CD8-positive, alpha-beta memory T cell (primary cell): ENCODE measurements at regions not wholly inside any gene's neighbourhood (a gene's known extent, or its start where the extent isn't known, plus 50 kb on each side); places are given as distances from the start of the nearest gene placed in this dataset.
"Not testable (repeated sequence)": the region's sequence is repeated elsewhere in the genome, so short reads cannot be mapped to it uniquely, and the experiment has no call there.

Source experiments
- CTCF ChIA-PET: fragments of 350-600 bp; sonication (Branson Sonifier 250); formaldehyde crosslinking; loops from one replicate; lab custom pipeline; 2021; ENCODE audit warnings: antibody characterized with exemption; lab: Charles Lee
- POLR2A ChIA-PET: fragments of 350-600 bp; sonication (Branson Sonifier 250); formaldehyde crosslinking; loops from one replicate; lab custom pipeline; 2021; ENCODE audit warnings: antibody characterized with exemption; lab: Charles Lee
- DNase-seq, 5 donors: peaks; one replicate each; pipeline versions ENCODE4 v3.0.0 to v3.0.0-alpha.2; 2020 to 2022; ENCODE audit warnings: mixed read lengths in 1 of 5
- H3K27ac ChIP-seq: one replicate; pipeline ENCODE4 v1.7.0; 2013; ENCODE audit warnings: low read depth, mild to moderate bottlenecking, low read length, moderate library complexity
- H3K27me3 ChIP-seq: 2 replicates; pipeline ENCODE4 v1.7.0; 2013; ENCODE audit warnings: low read length, mild to moderate bottlenecking; ENCODE audit not compliant: insufficient read depth, poor library complexity, severe bottlenecking
- H3K36me3 ChIP-seq: 2 replicates; pipeline ENCODE4 v1.7.0; 2013; ENCODE audit warnings: mild to moderate bottlenecking, low read length, moderate library complexity; ENCODE audit not compliant: insufficient read depth
- H3K4me1 ChIP-seq: 2 replicates; pipeline ENCODE4 v1.7.0; 2013; ENCODE audit warnings: mild to moderate bottlenecking, low read length, moderate library complexity; ENCODE audit not compliant: insufficient read depth
- H3K4me3 ChIP-seq: 2 replicates; pipeline ENCODE4 v1.7.0; 2013; ENCODE audit warnings: mild to moderate bottlenecking, low read length
- H3K9me3 ChIP-seq: 2 replicates; pipeline ENCODE4 v1.7.0; 2013; ENCODE audit warnings: mild to moderate bottlenecking, low read length
- H3K27ac Mint-ChIP-seq, 8 donors: one replicate each; pipeline ENCODE4 v1.8.0; 2020 to 2021; ENCODE audit warnings: mixed read lengths in 8 of 8, mild to moderate bottlenecking in 6 of 8, inconsistent platforms in 3 of 8, moderate library complexity in 3 of 8
- H3K27me3 Mint-ChIP-seq, 2 donors: one replicate each; pipeline ENCODE4 v1.8.0; 2020 to 2021; ENCODE audit warnings: mixed read lengths in 2 of 2, mild to moderate bottlenecking in 1 of 2, moderate library complexity in 1 of 2
- H3K36me3 Mint-ChIP-seq, 3 donors: one replicate each; pipeline ENCODE4 v1.8.0; 2020 to 2021; ENCODE audit warnings: mixed read lengths in 3 of 3, inconsistent platforms in 1 of 3, mild to moderate bottlenecking in 1 of 3
- H3K4me1 Mint-ChIP-seq, 3 donors: one replicate each; pipeline ENCODE4 v1.8.0; 2020 to 2021; ENCODE audit warnings: mixed read lengths in 3 of 3, inconsistent platforms in 1 of 3, mild to moderate bottlenecking in 1 of 3
- H3K4me3 Mint-ChIP-seq, 7 donors: one replicate each; pipeline ENCODE4 v1.8.0; 2020 to 2021; ENCODE audit warnings: mixed read lengths in 7 of 7, mild to moderate bottlenecking in 6 of 7, moderate library complexity in 4 of 7, inconsistent platforms in 2 of 7
- H3K9me3 Mint-ChIP-seq, 5 donors: one replicate each; pipeline ENCODE4 v1.8.0; 2020 to 2022; ENCODE audit warnings: mixed read lengths in 5 of 5, mild to moderate bottlenecking in 3 of 5, moderate library complexity in 2 of 5, inconsistent platforms in 1 of 5

GRCh38 chr9:32161209-32161608 is 223.2 kb upstream of the ACO1 start:
- Histone ChIP-seq H3K27me3 (no peaks in the 10 kb centered on the region), H3K9me3 (no peaks in the 10 kb centered on the region), H3K4me1 (no peaks in the 10 kb centered on the region), H3K36me3 (no peaks in the 10 kb centered on the region), H3K4me3 (no peak overlapping the region), H3K27ac (no peak overlapping the region)
- H3K36me3 Mint-ChIP-seq = no peaks in the 10 kb centered on the region
- no peak overlapping the region for H3K27ac Mint-ChIP-seq
- H3K9me3 Mint-ChIP-seq = peaks cover 0 to 1% (median 0%) of the 10 kb centered on the region in 5 donors
- H3K4me1 Mint-ChIP-seq = no peaks in the 10 kb centered on the region
- ChIA-PET CTCF (no interaction called here), POLR2A (no interaction called here)
- no peak for DNase-seq
- no peak overlapping the region for H3K4me3 Mint-ChIP-seq
- H3K27me3 Mint-ChIP-seq = peaks cover 0 to 1% of the 10 kb centered on the region in 2 donors

GRCh38 chr9:32161720-32162119 is 222.7 kb upstream of the ACO1 start:
- ChIA-PET POLR2A (no interaction called here), CTCF (no interaction called here)
- no peaks in the 10 kb centered on the region for H3K4me1 ChIP-seq
- no peak overlapping the region for H3K4me3 ChIP-seq
- peaks cover 0 to 1% of the 10 kb centered on the region in 2 donors for H3K27me3 Mint-ChIP-seq
- no peaks in the 10 kb centered on the region for H3K36me3 ChIP-seq
- no peaks in the 10 kb centered on the region for H3K36me3 Mint-ChIP-seq
- no peaks in the 10 kb centered on the region for H3K4me1 Mint-ChIP-seq
- no peak overlapping the region for H3K27ac ChIP-seq
- no peak overlapping the region for H3K27ac Mint-ChIP-seq
- H3K9me3 ChIP-seq = no peaks in the 10 kb centered on the region
- H3K27me3 ChIP-seq = no peaks in the 10 kb centered on the region
- no peaks in the 10 kb centered on the region for H3K9me3 Mint-ChIP-seq
- H3K4me3 Mint-ChIP-seq = no peak overlapping the region
- DNase-seq = no peak

GRCh38 chr9:32166316-32166715 is 218.1 kb upstream of the ACO1 start:
- H3K27me3 Mint-ChIP-seq, H3K4me1 ChIP-seq, H3K27ac ChIP-seq, H3K36me3 Mint-ChIP-seq, H3K27me3 ChIP-seq, H3K27ac Mint-ChIP-seq, H3K4me3 Mint-ChIP-seq, H3K9me3 Mint-ChIP-seq, DNase-seq, CTCF ChIA-PET, H3K4me3 ChIP-seq, H3K9me3 ChIP-seq, H3K36me3 ChIP-seq, POLR2A ChIA-PET, H3K4me1 Mint-ChIP-seq: not testable (repeated sequence)

- Mint-ChIP-seq H3K36me3 (no peaks in the 10 kb centered on the region), H3K4me3 (no peak overlapping the region), H3K27me3 (no peaks in the 10 kb centered on the region), H3K4me1 (no peaks in the 10 kb centered on the region), H3K27ac (no peak overlapping the region), H3K9me3 (peaks cover 0 to 2% (median 0%) of the 10 kb centered on the region in 5 donors)
- H3K4me3 ChIP-seq = no peak overlapping the region
- no peaks in the 10 kb centered on the region for H3K4me1 ChIP-seq
- H3K36me3 ChIP-seq = no peaks in the 10 kb centered on the region
- ChIA-PET CTCF (no interaction called here), POLR2A (no interaction called here)
- H3K27ac ChIP-seq = no peak overlapping the region
- H3K27me3 ChIP-seq = no peaks in the 10 kb centered on the region
- DNase-seq = no peak
- H3K9me3 ChIP-seq = no peaks in the 10 kb centered on the region
Measured at GRCh38 chr9:32171339-32171738, 213.1 kb upstream of the ACO1 start.

GRCh38 chr9:32172256-32172655 is 212.2 kb upstream of the ACO1 start:
- Mint-ChIP-seq H3K9me3 (peaks cover 0 to 2% (median 0%) of the 10 kb centered on the region in 5 donors), H3K36me3 (no peaks in the 10 kb centered on the region), H3K4me1 (no peaks in the 10 kb centered on the region), H3K27me3 (no peaks in the 10 kb centered on the region), H3K4me3 (no peak overlapping the region), H3K27ac (no peak overlapping the region)
- DNase-seq = no peak
- Histone ChIP-seq H3K36me3 (no peaks in the 10 kb centered on the region), H3K4me3 (no peak overlapping the region), H3K27ac (no peak overlapping the region), H3K27me3 (no peaks in the 10 kb centered on the region), H3K9me3 (no peaks in the 10 kb centered on the region), H3K4me1 (no peaks in the 10 kb centered on the region)
- ChIA-PET CTCF (no interaction called here), POLR2A (no interaction called here)

GRCh38 chr9:32177396-32177795 is 207.0 kb upstream of the ACO1 start:
- no peaks in the 10 kb centered on the region for H3K27me3 Mint-ChIP-seq
- CTCF ChIA-PET = no interaction called here

GRCh38 chr9:32180597-32180996 is 203.8 kb upstream of the ACO1 start:
- Histone ChIP-seq H3K36me3 (no peaks in the 10 kb centered on the region), H3K27me3 (no peaks in the 10 kb centered on the region), H3K4me3 (no peak overlapping the region), H3K4me1 (no peaks in the 10 kb centered on the region), H3K27ac (no peak overlapping the region), H3K9me3 (no peaks in the 10 kb centered on the region)
- ChIA-PET CTCF (no interaction called here), POLR2A (no interaction called here)
- Mint-ChIP-seq H3K36me3 (no peaks in the 10 kb centered on the region), H3K4me3 (no peak overlapping the region), H3K27me3 (peaks cover 0 to 2% of the 10 kb centered on the region in 2 donors), H3K9me3 (peaks cover 0 to 2% (median 0%) of the 10 kb centered on the region in 5 donors), H3K27ac (no peak overlapping the region), H3K4me1 (no peaks in the 10 kb centered on the region)
- no peak for DNase-seq

More at GRCh38 chr9:32177396-32177795, 207.0 kb upstream of the ACO1 start:
- no peaks in the 10 kb centered on the region for H3K4me1 Mint-ChIP-seq
- H3K4me3 Mint-ChIP-seq = no peak overlapping the region
- H3K36me3 Mint-ChIP-seq = no peaks in the 10 kb centered on the region
- H3K4me1 ChIP-seq = no peaks in the 10 kb centered on the region
- no peaks in the 10 kb centered on the region for H3K9me3 ChIP-seq
- H3K27ac ChIP-seq = no peak overlapping the region
- no peak for DNase-seq
- H3K4me3 ChIP-seq = no peak overlapping the region
- POLR2A ChIA-PET = no interaction called here
- H3K27ac Mint-ChIP-seq = no peak overlapping the region
- no peaks in the 10 kb centered on the region for H3K27me3 ChIP-seq
- H3K36me3 ChIP-seq = no peaks in the 10 kb centered on the region
- H3K9me3 Mint-ChIP-seq = peaks cover 0 to 2% (median 1%) of the 10 kb centered on the region in 5 donors

GRCh38 chr9:32200241-32200640 is 184.2 kb upstream of the ACO1 start:
- no peak overlapping the region for H3K27ac ChIP-seq
- H3K4me1 Mint-ChIP-seq = no peaks in the 10 kb centered on the region
- no peaks in the 10 kb centered on the region for H3K36me3 ChIP-seq
- H3K27ac Mint-ChIP-seq = no peak overlapping the region
- CTCF ChIA-PET = no interaction called here
- H3K36me3 Mint-ChIP-seq = no peaks in the 10 kb centered on the region
- H3K27me3 ChIP-seq = no peaks in the 10 kb centered on the region
- no peak overlapping the region for H3K4me3 Mint-ChIP-seq
- DNase-seq = no peak
- no peak overlapping the region for H3K4me3 ChIP-seq
- H3K27me3 Mint-ChIP-seq = no peaks in the 10 kb centered on the region
- POLR2A ChIA-PET = no interaction called here
- no peaks in the 10 kb centered on the region for H3K9me3 ChIP-seq
- H3K9me3 Mint-ChIP-seq = peaks cover 0 to 3% (median 0%) of the 10 kb centered on the region in 5 donors
- H3K4me1 ChIP-seq = no peaks in the 10 kb centered on the region

GRCh38 chr9:32200896-32201295 is 183.5 kb upstream of the ACO1 start:
- H3K9me3 Mint-ChIP-seq = no peaks in the 10 kb centered on the region
- ChIA-PET POLR2A (no interaction called here), CTCF (no interaction called here)

More at GRCh38 chr9:32200896-32201295, 183.5 kb upstream of the ACO1 start:
- Mint-ChIP-seq H3K27ac (no peak overlapping the region), H3K4me3 (no peak overlapping the region), H3K36me3 (no peaks in the 10 kb centered on the region), H3K4me1 (no peaks in the 10 kb centered on the region), H3K27me3 (no peaks in the 10 kb centered on the region)
- Histone ChIP-seq H3K36me3 (no peaks in the 10 kb centered on the region), H3K4me3 (no peak overlapping the region), H3K27me3 (no peaks in the 10 kb centered on the region), H3K27ac (no peak overlapping the region), H3K9me3 (no peaks in the 10 kb centered on the region), H3K4me1 (no peaks in the 10 kb centered on the region)
- no peak for DNase-seq
